Cardiac muscle cell (in vitro differentiated cells and primary cell): ENCODE measurements at regions not wholly inside any gene's neighbourhood (a gene's known extent, or its start where the extent isn't known, plus 50 kb on each side); places are given as distances from the start of the nearest gene placed in this dataset.
A peak's percentile ranks its signal among the peaks of the same experiment; 100 is the strongest.
"Not testable (repeated sequence)": the region's sequence is repeated elsewhere in the genome, so short reads cannot be mapped to it uniquely, and the experiment has no call there.

Experiments
- DNase-seq, 2 donors: peaks; one replicate each; pipeline versions ENCODE4 v3.0.0 to v3.0.0-alpha.2; 2010 to 2017; ENCODE audit warnings: low read depth in 1 of 2, low spot score in 1 of 2
- H3K27ac ChIP-seq: fragments of 200-600 bp; sonication (generic); 2 replicates; pipeline ENCODE4 v1.5.1; 2016
- H3K27me3 ChIP-seq: fragments of 200-600 bp; sonication (generic); 2 replicates; pipeline ENCODE4 v1.6.0; 2016; ENCODE audit warnings: control low read depth
- H3K36me3 ChIP-seq: fragments of 200-600 bp; sonication (generic); 2 replicates; pipeline ENCODE4 v1.5.1; 2016; ENCODE audit warnings: control low read depth
- H3K4me1 ChIP-seq: fragments of 200-600 bp; sonication (generic); 2 replicates; pipeline ENCODE4 v1.8.1; 2017; ENCODE audit warnings: low read depth, mild to moderate bottlenecking, mixed run types
- H3K4me3 ChIP-seq: fragments of 200-600 bp; sonication (generic); 2 replicates; pipeline ENCODE4 v1.5.1; 2016; ENCODE audit warnings: mild to moderate bottlenecking
- H3K9me3 ChIP-seq: fragments of 200-600 bp; sonication (generic); 2 replicates; pipeline ENCODE4 v1.5.1; 2017; ENCODE audit warnings: low read depth, mild to moderate bottlenecking, control low read depth
- TF ChIP-seq, protein P1 (sequence below): IDR thresholded peaks from 2 replicates; pipeline ENCODE4 v1.5.1; 2012; ENCODE audit warnings: low read depth, mild to moderate bottlenecking, low read length

DNA sequence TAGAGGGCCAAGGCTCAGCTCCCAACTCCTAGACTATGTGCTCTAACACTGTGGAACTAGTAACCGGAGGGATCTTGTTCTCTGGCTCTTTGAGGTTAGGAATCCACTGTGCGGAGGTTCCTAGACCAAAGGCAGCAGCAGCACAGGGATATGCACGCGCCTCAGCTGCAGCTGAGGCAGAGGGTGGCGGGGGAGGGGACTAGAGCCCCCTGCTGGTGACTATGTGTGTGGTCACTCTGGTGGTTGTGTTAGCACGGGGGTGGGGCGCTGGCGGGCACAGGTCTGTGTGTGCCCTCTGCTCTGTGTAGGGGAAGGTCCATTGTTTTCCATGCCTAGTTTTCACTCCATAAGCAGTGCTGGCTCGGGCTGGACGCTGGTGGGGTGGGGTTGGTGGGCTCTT, 458.0 kb upstream of the IZUMO3 start:
- no peaks in the 10 kb centered on the region for H3K9me3 ChIP-seq
- H3K4me1 ChIP-seq, result no peaks in the 10 kb centered on the region
- H3K4me3 ChIP-seq, result no peak overlapping the region
- H3K36me3 ChIP-seq, result no peaks in the 10 kb centered on the region
- no peaks in the 10 kb centered on the region for H3K27me3 ChIP-seq
- no peak overlapping the region for H3K27ac ChIP-seq
- peak in 1 of 2 donors; percentile 8 for DNase-seq
- TF ChIP-seq, protein P1, sequence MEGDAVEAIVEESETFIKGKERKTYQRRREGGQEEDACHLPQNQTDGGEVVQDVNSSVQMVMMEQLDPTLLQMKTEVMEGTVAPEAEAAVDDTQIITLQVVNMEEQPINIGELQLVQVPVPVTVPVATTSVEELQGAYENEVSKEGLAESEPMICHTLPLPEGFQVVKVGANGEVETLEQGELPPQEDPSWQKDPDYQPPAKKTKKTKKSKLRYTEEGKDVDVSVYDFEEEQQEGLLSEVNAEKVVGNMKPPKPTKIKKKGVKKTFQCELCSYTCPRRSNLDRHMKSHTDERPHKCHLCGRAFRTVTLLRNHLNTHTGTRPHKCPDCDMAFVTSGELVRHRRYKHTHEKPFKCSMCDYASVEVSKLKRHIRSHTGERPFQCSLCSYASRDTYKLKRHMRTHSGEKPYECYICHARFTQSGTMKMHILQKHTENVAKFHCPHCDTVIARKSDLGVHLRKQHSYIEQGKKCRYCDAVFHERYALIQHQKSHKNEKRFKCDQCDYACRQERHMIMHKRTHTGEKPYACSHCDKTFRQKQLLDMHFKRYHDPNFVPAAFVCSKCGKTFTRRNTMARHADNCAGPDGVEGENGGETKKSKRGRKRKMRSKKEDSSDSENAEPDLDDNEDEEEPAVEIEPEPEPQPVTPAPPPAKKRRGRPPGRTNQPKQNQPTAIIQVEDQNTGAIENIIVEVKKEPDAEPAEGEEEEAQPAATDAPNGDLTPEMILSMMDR, result no peak

GRCh38 chr9:24986331-24986730, 440.6 kb upstream of the IZUMO3 start:
- Histone ChIP-seq H3K27me3 (no peaks in the 10 kb centered on the region), H3K27ac (no peak overlapping the region), H3K4me1 (no peaks in the 10 kb centered on the region), H3K9me3 (no peaks in the 10 kb centered on the region), H3K4me3 (no peak overlapping the region), H3K36me3 (no peaks in the 10 kb centered on the region)
- peak in 1 of 2 donors; percentile 51 for DNase-seq
- TF ChIP-seq, protein P1, result no peak

DNA sequence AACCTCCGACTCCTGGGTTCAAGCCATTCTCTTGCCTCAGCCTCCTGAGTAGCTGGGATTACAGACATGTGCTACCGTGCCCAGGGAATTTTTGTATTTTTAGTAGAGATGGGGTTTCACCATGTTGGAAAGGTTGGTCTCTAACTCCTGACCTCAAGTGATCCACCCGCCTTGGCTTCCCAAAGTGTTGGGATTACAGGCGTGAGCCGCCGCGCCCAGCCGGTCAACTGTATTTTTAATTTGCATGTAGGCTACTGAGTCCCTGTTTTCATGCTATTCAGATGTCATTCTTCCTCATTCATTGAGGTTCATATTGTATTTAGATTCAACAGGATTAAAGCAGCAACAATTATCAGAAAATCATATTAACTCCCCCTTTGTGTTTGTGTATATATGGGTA, 425.1 kb upstream of the IZUMO3 start:
- not testable (repeated sequence) for DNase-seq, H3K9me3 ChIP-seq, H3K27ac ChIP-seq, H3K36me3 ChIP-seq, H3K4me1 ChIP-seq, H3K4me3 ChIP-seq, H3K27me3 ChIP-seq

GRCh38 chr9:24961762-24962161, 416.1 kb upstream of the IZUMO3 start:
- DNase-seq, result no peak
- Histone ChIP-seq H3K27ac (no peak overlapping the region), H3K36me3 (no peaks in the 10 kb centered on the region), H3K27me3 (no peaks in the 10 kb centered on the region), H3K9me3 (no peaks in the 10 kb centered on the region), H3K4me1 (no peaks in the 10 kb centered on the region), H3K4me3 (no peak overlapping the region)
- TF ChIP-seq, protein P1, result no peak

DNA sequence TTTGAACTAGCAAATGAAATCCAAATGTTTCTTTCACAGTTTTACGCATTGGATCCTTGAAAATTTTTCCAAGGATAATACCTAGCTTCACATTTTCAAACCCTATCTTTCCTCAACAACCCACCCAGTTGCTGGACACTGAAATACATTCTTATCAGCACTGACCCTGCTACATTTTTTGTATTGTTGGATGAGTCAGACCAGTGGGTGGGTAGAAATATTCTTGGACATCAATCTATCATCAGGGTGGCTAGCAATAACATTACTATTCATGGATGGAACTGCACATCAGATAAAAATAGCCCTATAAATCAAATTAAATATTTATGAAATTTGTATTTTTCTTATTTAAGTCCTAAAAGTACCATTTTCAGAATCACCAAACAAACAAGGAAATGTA, 407.4 kb upstream of the IZUMO3 start:
- H3K4me3 ChIP-seq, result no peak overlapping the region
- no peaks in the 10 kb centered on the region for H3K9me3 ChIP-seq
- no peaks in the 10 kb centered on the region for H3K4me1 ChIP-seq
- H3K36me3 ChIP-seq, result no peaks in the 10 kb centered on the region
- H3K27me3 ChIP-seq, result no peaks in the 10 kb centered on the region
- H3K27ac ChIP-seq, result no peak overlapping the region
- TF ChIP-seq, protein P1, result no peak
- no peak for DNase-seq

GRCh38 chr9:24939109-24939850, 393.6 kb upstream of the IZUMO3 start:
- no peaks in the 10 kb centered on the region for H3K36me3 ChIP-seq
- H3K27ac ChIP-seq, result no peak overlapping the region
- H3K27me3 ChIP-seq, result no peaks in the 10 kb centered on the region
- H3K9me3 ChIP-seq, result no peaks in the 10 kb centered on the region
- TF ChIP-seq, protein P1, result no peak
- peaks cover 4% of the 10 kb centered on the region for H3K4me1 ChIP-seq
- H3K4me3 ChIP-seq, result no peak overlapping the region
- DNase-seq, result no peak
